ENCODE measurements at regions not wholly inside any gene's neighbourhood (a gene's known extent, or its start where the extent isn't known, plus 50 kb on each side); places are given as distances from the start of the nearest gene placed in this dataset.

GRCh38 chr18:47756364-47757016 is 174.0 kb downstream of the SMAD2 start (continued):
- TF ChIP-seq ZNF773 (CRISPR knock-in tag; IDR thresholded peaks at IDR 0.05; ENCODE audit: borderline replicate concordance): no peak
- TF ChIP-seq SALL1 (CRISPR knock-in tag; IDR thresholded peaks at IDR 0.05): 0 out of 2 replicates have a peak, but pooled peaks have one; percentile 22
- TF ChIP-seq STAG1 (CRISPR knock-in tag; IDR thresholded peaks at IDR 0.05): peak; percentile 77
- TF ChIP-seq KLF16 (CRISPR knock-in tag; IDR thresholded peaks at IDR 0.05): no peak
- TF ChIP-seq PAWR (CRISPR knock-in tag; IDR thresholded peaks at IDR 0.05; ENCODE audit: borderline replicate concordance): no peak
- no peak for TF ChIP-seq ZNF691 (CRISPR knock-in tag; IDR thresholded peaks at IDR 0.05; ENCODE audit: borderline replicate concordance, low read depth)
- TF ChIP-seq TFDP1 (CRISPR knock-in tag; IDR thresholded peaks at IDR 0.05; ENCODE audit: borderline replicate concordance): peak; percentile 95; the same call in 1 of the 2 replicates
- peak; percentile 77 for TF ChIP-seq E2F5 (CRISPR knock-in tag; conservative IDR thresholded peaks at IDR 0.05)
- no peak for TF ChIP-seq ZNF556 (CRISPR knock-in tag; IDR thresholded peaks at IDR 0.05; ENCODE audit: borderline replicate concordance)
- TF ChIP-seq SRF (IDR thresholded peaks at IDR 0.05; ENCODE audit: low read depth, low read length): no peak
- no peak for TF ChIP-seq ZBTB2 (CRISPR knock-in tag; IDR thresholded peaks at IDR 0.05; ENCODE audit: low read depth)
- TF ChIP-seq USF2 (IDR thresholded peaks at IDR 0.05; ENCODE audit: low read depth, low read length): no peak
- TF ChIP-seq USF2 (CRISPR knock-in tag; IDR thresholded peaks at IDR 0.05; ENCODE audit: borderline replicate concordance): no peak
